ENCODE measurements at regions not wholly inside any gene's neighbourhood (a gene's known extent, or its start where the extent isn't known, plus 50 kb on each side); places are given as distances from the start of the nearest gene placed in this dataset.

GRCh38 chr16:55014022-55014421 is 83.4 kb downstream of the IRX5 start:
- Histone ChIP-seq H3K18ac (ENCODE audit: low read depth, low read length) (no peak overlapping the region), H4K8ac (ENCODE audit: low read depth in 2 of 2, low read length in 2 of 2) (no peak overlapping the region), H3K4ac (ENCODE audit: low read depth, low read length) (no peak overlapping the region), H3K79me1 (ENCODE audit: low read depth in 1 of 2, low read length in 2 of 2) (no peaks in the 10 kb centered on the region), H3K9me1 (ENCODE audit: insufficient read depth, low read length) (no peaks in the 10 kb centered on the region), H4K91ac (ENCODE audit: insufficient read depth, low read depth, low read length) (no peak overlapping the region), H2BK120ac (ENCODE audit: low read depth, low read length) (no peak overlapping the region), H2AK9ac (replicated peaks; ENCODE audit: low read depth, low read length, poor library complexity) (no peak overlapping the region), H2AFZ (replicated peaks; ENCODE audit: low read length, poor library complexity) (no peak overlapping the region), H3K36me3 (ENCODE audit: control insufficient read depth, insufficient read depth, low read length) (no peaks in the 10 kb centered on the region), H3K23ac (ENCODE audit: low read depth, low read length) (no peak overlapping the region), H3K9me3 (ENCODE audit: control insufficient read depth, insufficient read depth, low read length) (no peaks in the 10 kb centered on the region; the same call in 1 of the 2 replicates), H3K4me3 (ENCODE audit: insufficient read depth, low read depth, low read length) (no peak overlapping the region), H4K5ac (ENCODE audit: low read depth, low read length) (no peak overlapping the region), H3K4me1 (ENCODE audit: control insufficient read depth, insufficient read depth, low read length) (no peaks in the 10 kb centered on the region), H3K4me2 (ENCODE audit: low read depth, low read length) (no peak overlapping the region), H4K20me1 (ENCODE audit: insufficient read depth, low read length) (no peaks in the 10 kb centered on the region), H3K56ac (ENCODE audit: extremely low read depth, insufficient read depth, low read length) (no peak overlapping the region), H3K14ac (replicated peaks; ENCODE audit: low read depth, low read length) (no peak overlapping the region), H2BK20ac (ENCODE audit: low read depth, low read length) (no peak overlapping the region), H3K9ac (ENCODE audit: low read depth, low read length) (no peak overlapping the region), H2BK5ac (ENCODE audit: low read depth, low read length, poor library complexity, severe bottlenecking) (no peak overlapping the region), H2BK15ac (ENCODE audit: low read depth, low read length) (no peak overlapping the region), H2AK5ac (ENCODE audit: low read depth, low read length) (no peak overlapping the region), H3K27me3 (ENCODE audit: control insufficient read depth, insufficient read depth, low read length) (no peaks in the 10 kb centered on the region), H3K27ac (ENCODE audit: insufficient read depth, low read length) (no peak overlapping the region)
- WGBS, 2 experiments (ENCODE audit: extremely low coverage in 2 of 2, insufficient read length in 1 of 2) = no CpG with 5 or more reads among the region's 4 CpGs
- no TSS peak for BruUV-seq (replicated peaks)
- ChIA-PET CTCF (no interaction called here), POLR2A (ENCODE audit: unreplicated experiment) (no interaction called here)
- dilution Hi-C loops (cut with HindIII; ENCODE audit: low sequenced_read_pairs, unreplicated experiment) = no loop called here
- TF ChIP-seq MAZ (IDR thresholded peaks at IDR 0.05; ENCODE audit: borderline replicate concordance, low read depth, low read length) (no peak), RAD21 (IDR thresholded peaks at IDR 0.05; ENCODE audit: low read length) (no peak), ELK1 (IDR thresholded peaks at IDR 0.05; ENCODE audit: borderline replicate concordance, low read depth, low read length) (no peak)
- DNase-seq = no peak
- in situ Hi-C loops (cut with MboI; ENCODE audit: low sequenced_read_pairs) = no loop called here
- ATAC-seq (ENCODE audit: low read depth) = no peak
- intact Hi-C loops (cut with micrococcal nuclease) = no loop called here

Measured in IMR-90 (cell line).